RWPE1 (cell line): ENCODE measurements at regions not wholly inside any gene's neighbourhood (a gene's known extent, or its start where the extent isn't known, plus 50 kb on each side); places are given as distances from the start of the nearest gene placed in this dataset.

ENCODE experiments used
- CTCF ChIA-PET: fragments of 350-600 bp; sonication (Branson Sonifier 250); formaldehyde crosslinking; extraction: SDS; loops from one replicate; lab custom pipeline; 2021; lab: Yijun Ruan, JAX
- POLR2A ChIA-PET: fragments of 400-600 bp; formaldehyde crosslinking; extraction: SDS; loops from one replicate; lab custom pipeline; 2020; ENCODE audit warnings: antibody characterized with exemption; ENCODE audit not compliant: low non-redundant PET; lab: Yijun Ruan, JAX
- DNase-seq: peaks from one replicate; pipeline ENCODE4 v3.0.0; 2012; ENCODE audit warnings: low spot score
- H3K27ac ChIP-seq: fragments of 450-650 bp; 2 replicates; pipeline ENCODE4 v1.5.1; 2017
- TF ChIP-seq, protein P1 (sequence below): fragments of 450-650 bp; conservative IDR thresholded peaks from 2 replicates; pipeline ENCODE4 v1.5.1; 2017; ENCODE audit warnings: low read depth, mild to moderate bottlenecking

DNA sequence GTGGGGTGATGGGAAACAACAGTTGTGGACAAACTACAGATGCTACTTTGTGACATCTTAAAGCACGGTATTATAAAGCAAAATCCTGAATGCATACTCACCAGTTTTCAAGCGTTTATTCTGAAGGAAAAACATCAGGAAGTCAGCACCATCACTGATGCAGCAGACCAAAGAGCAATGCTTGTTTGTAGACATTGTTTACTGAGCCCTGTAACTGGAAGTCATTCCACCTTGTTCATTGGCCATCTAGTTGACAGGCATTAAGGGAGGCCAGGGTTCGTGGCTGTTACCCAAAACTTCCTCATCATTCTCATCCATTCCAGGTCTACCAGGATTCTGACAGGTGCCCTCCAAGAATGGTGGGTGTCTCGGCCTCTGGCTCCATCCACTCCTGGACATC is 55.3 kb upstream of the FAM204A start:
- no peak overlapping the region for H3K27ac ChIP-seq
- CTCF ChIA-PET: no interaction called here
- no peak for DNase-seq
- TF ChIP-seq, protein P1, sequence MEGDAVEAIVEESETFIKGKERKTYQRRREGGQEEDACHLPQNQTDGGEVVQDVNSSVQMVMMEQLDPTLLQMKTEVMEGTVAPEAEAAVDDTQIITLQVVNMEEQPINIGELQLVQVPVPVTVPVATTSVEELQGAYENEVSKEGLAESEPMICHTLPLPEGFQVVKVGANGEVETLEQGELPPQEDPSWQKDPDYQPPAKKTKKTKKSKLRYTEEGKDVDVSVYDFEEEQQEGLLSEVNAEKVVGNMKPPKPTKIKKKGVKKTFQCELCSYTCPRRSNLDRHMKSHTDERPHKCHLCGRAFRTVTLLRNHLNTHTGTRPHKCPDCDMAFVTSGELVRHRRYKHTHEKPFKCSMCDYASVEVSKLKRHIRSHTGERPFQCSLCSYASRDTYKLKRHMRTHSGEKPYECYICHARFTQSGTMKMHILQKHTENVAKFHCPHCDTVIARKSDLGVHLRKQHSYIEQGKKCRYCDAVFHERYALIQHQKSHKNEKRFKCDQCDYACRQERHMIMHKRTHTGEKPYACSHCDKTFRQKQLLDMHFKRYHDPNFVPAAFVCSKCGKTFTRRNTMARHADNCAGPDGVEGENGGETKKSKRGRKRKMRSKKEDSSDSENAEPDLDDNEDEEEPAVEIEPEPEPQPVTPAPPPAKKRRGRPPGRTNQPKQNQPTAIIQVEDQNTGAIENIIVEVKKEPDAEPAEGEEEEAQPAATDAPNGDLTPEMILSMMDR: no peak
- POLR2A ChIA-PET: no interaction called here

DNA sequence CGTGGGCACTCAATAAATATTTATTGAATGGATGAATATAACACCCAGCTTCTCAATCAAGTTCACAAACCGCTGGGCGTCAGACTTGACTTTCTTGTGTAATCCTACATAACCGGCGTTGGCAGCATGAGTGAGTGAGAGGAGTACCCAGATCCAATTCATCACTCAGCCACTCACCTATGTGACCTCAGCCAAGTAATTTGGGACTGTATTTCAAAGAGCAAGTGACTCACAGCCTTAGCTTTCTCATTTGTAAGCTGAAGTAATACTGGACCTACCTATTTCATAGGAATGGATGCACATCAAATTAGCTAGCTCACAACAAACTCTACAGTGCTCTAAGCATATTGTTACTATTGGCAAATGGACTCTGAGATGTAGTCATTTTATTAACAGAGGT is 53.8 kb upstream of the FAM204A start:
- POLR2A ChIA-PET: no interaction called here
- no peak overlapping the region for H3K27ac ChIP-seq

DNA sequence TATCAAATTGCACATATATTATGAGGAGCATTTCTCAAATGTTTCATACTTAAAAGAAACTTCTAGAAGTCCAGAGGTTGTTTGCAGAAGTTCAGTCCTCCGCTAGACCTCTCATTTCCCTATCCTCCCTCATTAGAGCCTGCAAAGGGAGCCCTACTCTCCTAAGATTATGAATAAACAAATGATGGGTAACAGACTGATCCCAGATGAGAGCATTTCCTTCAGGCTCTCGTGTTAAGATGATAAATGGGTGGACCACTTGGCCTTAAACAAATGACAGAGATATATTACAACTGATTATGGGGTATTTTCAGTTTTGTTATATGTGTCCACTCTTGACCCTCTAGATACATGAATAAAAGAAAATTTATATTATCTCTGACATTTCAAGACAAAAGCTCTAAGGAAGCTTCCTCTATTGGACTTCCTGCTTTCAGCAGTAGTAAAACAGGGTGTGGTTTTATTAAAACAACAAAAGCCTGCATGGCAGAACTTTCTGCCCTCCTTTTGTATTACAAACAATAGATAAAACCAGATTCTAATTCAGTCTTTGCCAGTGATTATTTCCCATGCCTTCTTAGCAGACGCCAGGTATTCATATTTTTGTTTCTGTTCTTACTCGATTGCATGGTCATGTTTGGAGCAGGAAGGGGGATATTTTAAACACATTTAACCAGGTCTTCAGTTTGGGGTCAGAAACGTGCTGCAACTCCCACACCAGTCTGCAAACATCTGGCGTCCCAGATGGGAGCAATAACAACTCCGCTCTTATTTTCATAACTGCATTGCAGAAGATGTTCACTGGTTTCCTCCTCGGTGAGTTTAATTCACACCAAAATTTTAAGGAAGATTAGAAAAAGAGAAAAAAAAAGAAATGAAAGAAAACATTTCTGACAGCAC is 52.4 kb upstream of the FAM204A start:
- CTCF ChIA-PET: no interaction called here
- H3K27ac ChIP-seq: no peak overlapping the region
- TF ChIP-seq, protein P1: no peak
- POLR2A ChIA-PET: no interaction called here
- no peak for DNase-seq

More for the DNA sequence above, 53.8 kb upstream of the FAM204A start:
- CTCF ChIA-PET: interaction anchor here (0.5 to 0.7 kb wide), 3 partner anchors 20 to 766 kb away, joined by 3 to 7 read pairs (median 3); no protein-coding TSS in a partner anchor
- no peak for DNase-seq
- TF ChIP-seq, protein P1: no peak

DNA sequence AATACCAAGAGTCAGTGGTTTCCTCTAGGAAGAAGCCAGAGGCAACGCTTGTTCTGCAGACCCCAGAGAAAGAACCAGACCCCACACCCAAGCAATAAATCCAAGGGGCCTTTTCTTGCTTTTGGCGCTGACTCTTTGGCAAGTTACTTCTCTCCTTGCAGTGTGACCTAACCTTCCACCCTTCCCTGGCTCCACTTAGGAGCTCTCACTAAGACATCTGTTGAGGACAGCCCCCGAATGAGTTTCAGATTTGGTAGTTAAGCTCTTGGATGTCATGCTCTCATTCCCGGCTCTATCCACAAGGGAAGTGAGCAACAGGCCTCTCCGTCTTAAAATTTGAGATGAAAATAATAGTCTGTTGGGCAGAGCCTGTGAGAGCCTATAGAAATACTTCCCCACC is 50.6 kb upstream of the FAM204A start:
- TF ChIP-seq, protein P1: no peak
- CTCF ChIA-PET: no interaction called here
- H3K27ac ChIP-seq: no peak overlapping the region
- POLR2A ChIA-PET: no interaction called here
- no peak for DNase-seq
